K562 (cell line): ENCODE measurements at regions not wholly inside any gene's neighbourhood (a gene's known extent, or its start where the extent isn't known, plus 50 kb on each side); places are given as distances from the start of the nearest gene placed in this dataset.

ENCODE experiments used
- ATAC-seq: fragments of 200-7000 bp; cut with Tn5 transposase; 3 replicates; pipeline ENCODE4 v1.9.1; 2020; ENCODE audit warnings: moderate library complexity
- BruUV-seq: library from RNA; stranded (reverse); fragments of 400-500 nt; replicated peaks from 2 replicates; lab custom pipeline; 2021; lab: Mats Ljungman, UMichigan
- CTCF ChIA-PET: fragments of 300-600 bp; formaldehyde crosslinking; extraction: SDS; loops from one replicate; lab custom pipeline; 2021; ENCODE audit warnings: low intra/inter-chr PET ratio; lab: Yijun Ruan, JAX
- POLR2A ChIA-PET: fragments of 300-600, 350-650 bp; sonication (Branson Sonifier 250); formaldehyde crosslinking; extraction: SDS; loops from one replicate; lab custom pipeline; 2021; ENCODE audit warnings: antibody characterized with exemption, inconsistent platforms; lab: Yijun Ruan, JAX
- DNase-seq, 4 experiments: peaks; one replicate each; pipeline versions ENCODE4 v3.0.0 to v3.0.0-alpha.2; 2011 to 2018; ENCODE audit warnings: low spot score in 3 of 4, mixed read lengths in 3 of 4; ENCODE audit errors: extremely low read depth in 1 of 4
- FAIRE-seq: peaks from 2 replicates; lab custom pipeline; 2011; peaks lifted over from hg19 to GRCh38; lab: Jason Lieb, UNC
- H2AFZ ChIP-seq: 2 replicates; pipeline ENCODE4 v1.6.0; 2011; ENCODE audit warnings: low read depth, low read length, control low read depth, inconsistent platforms
- H3K27ac ChIP-seq: fragments of 200-600 bp; 3 replicates; pipeline ENCODE4 v1.8.0; 2011; ENCODE audit warnings: low read depth, mild to moderate bottlenecking, control low read depth, inconsistent platforms, low read length, moderate library complexity, mixed read lengths; ENCODE audit errors: extremely low read depth
- H3K27me3 ChIP-seq, 2 experiments: fragments of 300-600 bp in 1 of 2; 2 replicates in 1 of 2; 3 replicates in 1 of 2; pipeline versions ENCODE4 v1.6.0 to v1.8.0; 2011; ENCODE audit warnings: inconsistent platforms in 2 of 2, low read length in 2 of 2, mild to moderate bottlenecking in 1 of 2, mixed read lengths in 1 of 2, moderate library complexity in 1 of 2; ENCODE audit not compliant: control insufficient read depth in 2 of 2, insufficient read depth in 2 of 2
- H3K36me3 ChIP-seq: fragments of 300-600 bp; 3 replicates; pipeline ENCODE4 v1.8.0; 2011; ENCODE audit warnings: mild to moderate bottlenecking, low read length, inconsistent platforms; ENCODE audit not compliant: control insufficient read depth, insufficient read depth
- H3K4me1 ChIP-seq, 2 experiments: fragments of 200-600 bp in 1 of 2; replicated peaks in 1 of 2; 2 replicates in 1 of 2; 3 replicates in 1 of 2; pipeline versions ENCODE4 v1.5.1 to v1.8.0; 2011; ENCODE audit warnings: inconsistent platforms in 2 of 2, low read length in 2 of 2, mild to moderate bottlenecking in 1 of 2, mixed read lengths in 1 of 2, moderate library complexity in 1 of 2; ENCODE audit not compliant: control insufficient read depth in 2 of 2, insufficient read depth in 2 of 2
- H3K4me2 ChIP-seq: 2 replicates; pipeline ENCODE4 v1.6.1; 2011; ENCODE audit warnings: low read length, control low read depth, inconsistent platforms, mixed read lengths; ENCODE audit not compliant: insufficient read depth
- H3K4me3 ChIP-seq: fragments of 200-600 bp; sonication (generic), shearing (Covaris generic); 2 replicates; pipeline ENCODE4 v1.5.1; 2016; ENCODE audit warnings: control low read depth, inconsistent platforms
- H3K79me2 ChIP-seq: fragments of 200-600 bp; 3 replicates; pipeline ENCODE4 v1.8.0; 2011; ENCODE audit warnings: low read length, inconsistent platforms; ENCODE audit not compliant: control insufficient read depth, insufficient read depth
- H3K9ac ChIP-seq, 2 experiments: 2 replicates each; pipeline versions ENCODE4 v1.6.0 to v1.6.1; 2011; ENCODE audit warnings: low read depth in 2 of 2, low read length in 2 of 2, control low read depth in 1 of 2, inconsistent platforms in 1 of 2, mild to moderate bottlenecking in 1 of 2, mixed read lengths in 1 of 2; ENCODE audit not compliant: insufficient read depth in 1 of 2
- H3K9me1 ChIP-seq: one replicate; pipeline ENCODE4 v1.6.0; 2011; ENCODE audit warnings: inconsistent platforms, mild to moderate bottlenecking, low read length, moderate library complexity; ENCODE audit not compliant: control insufficient read depth, insufficient read depth
- H3K9me3 ChIP-seq: replicated peaks from 2 replicates; pipeline ENCODE4 v1.5.1; 2011; ENCODE audit warnings: low read depth, low read length, inconsistent platforms; ENCODE audit not compliant: control insufficient read depth, insufficient read depth
- H4K20me1 ChIP-seq: replicated peaks from 2 replicates; pipeline ENCODE4 v1.6.1; 2011; ENCODE audit warnings: low read length, inconsistent platforms, mixed read lengths; ENCODE audit not compliant: control insufficient read depth, insufficient read depth
- ASH1L ChIP-seq: fragments of 450-650 bp; IDR thresholded peaks from 2 replicates; pipeline ENCODE4 v1.6.1; 2018; ENCODE audit warnings: borderline replicate concordance, mild to moderate bottlenecking, low read depth; ENCODE audit not compliant: partially characterized antibody
- ETV6 ChIP-seq, 3 experiments: fragments of 150-350 bp in 1 of 3; sonication (generic) in 1 of 3; formaldehyde crosslinking in 1 of 3; IDR thresholded peaks; 2 replicates each; pipeline versions ENCODE4 v1.6.1 to v1.8.0; 2014 to 2022; ENCODE audit warnings: borderline replicate concordance in 2 of 3, low read depth in 2 of 3, antibody characterized with exemption in 1 of 3, low read length in 1 of 3, mild to moderate bottlenecking in 1 of 3, missing genetic modification reagents in 1 of 3
- HNRNPL ChIP-seq: fragments of 200-400 bp; formaldehyde crosslinking; IDR thresholded peaks from 2 replicates; pipeline ENCODE4 v1.6.1; 2017; ENCODE audit warnings: low read depth, mild to moderate bottlenecking, low read length
- HNRNPLL ChIP-seq: fragments of 200-400 bp; formaldehyde crosslinking; IDR thresholded peaks from 2 replicates; pipeline ENCODE4 v1.6.1; 2017; ENCODE audit warnings: low read length, low read depth, mild to moderate bottlenecking; ENCODE audit not compliant: poor library complexity, severe bottlenecking
- MTA3 ChIP-seq: fragments of 450-650 bp; formaldehyde crosslinking; IDR thresholded peaks from 2 replicates; pipeline ENCODE4 v1.6.1; 2017; ENCODE audit warnings: mild to moderate bottlenecking, borderline replicate concordance
- NONO ChIP-seq, 2 experiments: fragments of 200-400 bp in 1 of 2; fragments of 450-650 bp in 1 of 2; formaldehyde crosslinking in 1 of 2; IDR thresholded peaks; 2 replicates each; pipeline ENCODE4 v1.6.1; 2017; ENCODE audit warnings: low read depth in 2 of 2, mild to moderate bottlenecking in 2 of 2, moderate library complexity in 2 of 2, low read length in 1 of 2
- SIX5 ChIP-seq, 2 experiments: IDR thresholded peaks; 2 replicates each; pipeline ENCODE4 v1.6.1; 2011; ENCODE audit warnings: low read length in 2 of 2, borderline replicate concordance in 1 of 2, low read depth in 1 of 2, mild to moderate bottlenecking in 1 of 2, moderate library complexity in 1 of 2; ENCODE audit not compliant: insufficient read depth in 1 of 2
- TBL1XR1 ChIP-seq, 2 experiments: IDR thresholded peaks; 2 replicates each; pipeline ENCODE4 v1.6.1; 2012; ENCODE audit warnings: improper control_type of control experiment in 2 of 2, low read length in 2 of 2, mild to moderate bottlenecking in 1 of 2
- YBX1 ChIP-seq: fragments of 450-650 bp; IDR thresholded peaks from 2 replicates; pipeline ENCODE4 v1.7.1; 2016; ENCODE audit warnings: mild to moderate bottlenecking
- ZNF24 ChIP-seq: fragments of 450-650 bp; IDR thresholded peaks from 2 replicates; pipeline ENCODE4 v1.6.1; 2016
- ZNF740 ChIP-seq, 3 experiments: fragments of 200-800 bp in 1 of 3; sonication (Bioruptor generic) in 1 of 3; sonication (generic) in 1 of 3; formaldehyde crosslinking in 1 of 3; IDR thresholded peaks; 2 replicates each; pipeline versions ENCODE4 v1.6.1 to v1.8.0; 2016 to 2022; ENCODE audit warnings: mild to moderate bottlenecking in 2 of 3, missing compliant biosample characterization in 2 of 3, missing genetic modification characterization in 2 of 3, missing genetic modification reagents in 1 of 3
- WGBS: fragments of 100-300 bp; shearing (Covaris generic); methylation state at CpG from one replicate; pipeline ENCODE4 v1.1.6; 2016; ENCODE audit warnings: low coverage, mixed read lengths; ENCODE audit not compliant: insufficient coverage; ENCODE audit errors: missing lambda C conversion rate; 5-methylcytosine and 5-hydroxymethylcytosine counted together
- in situ Hi-C: fragments of 300-500 bp; cut with MboI; formaldehyde crosslinking; loops from 4 replicates; pipeline ENCODE4 v1.15.0; 2018; ENCODE audit warnings: inconsistent platforms, mixed read lengths
- intact Hi-C: fragments of 100-400 bp; cut with micrococcal nuclease; formaldehyde crosslinking; loops from 2 replicates; pipeline ENCODE4 v1.14.2; 2022

GRCh38 chr11:128405112-128405511 is 182.2 kb downstream of the ETS1 start:
- 0% methylated on average over 1 of the region's 1 CpG for WGBS
- Histone ChIP-seq H3K27ac (no peak overlapping the region), H3K4me2 (no peak overlapping the region), H3K27me3 (no peaks in the 10 kb centered on the region), H4K20me1 (no peaks in the 10 kb centered on the region), H3K4me1 (no peaks in the 10 kb centered on the region), H3K79me2 (no peaks in the 10 kb centered on the region), H3K4me3 (no peak overlapping the region), H3K9me3 (no peaks in the 10 kb centered on the region), H2AFZ (no peak overlapping the region), H3K9ac (no peak overlapping the region), H3K9me1 (no peaks in the 10 kb centered on the region), H3K36me3 (no peaks in the 10 kb centered on the region)
- no peak for ATAC-seq
- POLR2A ChIA-PET = no interaction called here
- intact Hi-C loops (no loop called here), in situ Hi-C loops (no loop called here)
- no peak for FAIRE-seq
- TF ChIP-seq SIX5 (IDR thresholded peaks at IDR 0.05; ENCODE audit: borderline replicate concordance in 1 of 2, insufficient read depth in 1 of 2, low read depth in 1 of 2, low read length in 2 of 2) = no peak
- no peak for TF ChIP-seq MTA3
- TF ChIP-seq YBX1 = no peak
- no peak for TF ChIP-seq ZNF24
- no peak for TF ChIP-seq HNRNPL
- no peak for TF ChIP-seq HNRNPLL
- TF ChIP-seq NONO (IDR thresholded peaks at IDR 0.05; ENCODE audit: low read depth in 2 of 2, low read length in 1 of 2) = no peak
- TF ChIP-seq TBL1XR1 (IDR thresholded peaks at IDR 0.05; ENCODE audit: low read length in 2 of 2) = no peak
- TF ChIP-seq ZNF740 (CRISPR knock-in tag; IDR thresholded peaks at IDR 0.05) = no peak
- no peak for TF ChIP-seq ZNF740 (tag; IDR thresholded peaks at IDR 0.05)
- no peak for TF ChIP-seq ETV6 (IDR thresholded peaks at IDR 0.05; ENCODE audit: borderline replicate concordance in 1 of 2, low read depth in 2 of 2, low read length in 1 of 2)
- no peak for TF ChIP-seq ETV6 (CRISPR knock-in tag; IDR thresholded peaks at IDR 0.05; ENCODE audit: borderline replicate concordance)
- TF ChIP-seq ASH1L = no peak
- no TSS peak for BruUV-seq
- CTCF ChIA-PET = no interaction called here
- DNase-seq = no peak
